ENCODE measurements at regions not wholly inside any gene's neighbourhood (a gene's known extent, or its start where the extent isn't known, plus 50 kb on each side); places are given as distances from the start of the nearest gene placed in this dataset.
"Not testable (repeated sequence)": the region's sequence is repeated elsewhere in the genome, so short reads cannot be mapped to it uniquely, and the experiment has no call there.

DNA sequence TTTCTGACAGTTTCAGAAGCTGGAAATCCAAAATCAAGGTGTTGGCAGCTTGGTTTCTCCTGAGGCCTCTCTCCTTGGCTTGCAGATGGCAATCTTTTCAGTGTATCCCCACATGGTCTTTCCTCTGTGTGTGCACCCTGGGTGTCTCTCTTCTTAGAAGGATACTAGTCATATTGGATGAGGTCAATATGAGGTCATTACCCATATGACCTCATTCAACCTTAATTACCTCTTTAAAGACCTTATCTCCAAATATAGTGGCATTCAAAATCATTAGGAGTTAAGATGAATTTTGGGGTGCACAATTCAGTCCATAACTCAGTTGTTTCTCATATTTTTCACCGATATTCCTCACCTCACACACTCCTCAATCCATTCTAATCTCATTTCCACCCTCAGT is 92.4 kb upstream of the TGM3 start:
- DNase-seq (ENCODE audit: low read depth, low spot score): no peak

DNA sequence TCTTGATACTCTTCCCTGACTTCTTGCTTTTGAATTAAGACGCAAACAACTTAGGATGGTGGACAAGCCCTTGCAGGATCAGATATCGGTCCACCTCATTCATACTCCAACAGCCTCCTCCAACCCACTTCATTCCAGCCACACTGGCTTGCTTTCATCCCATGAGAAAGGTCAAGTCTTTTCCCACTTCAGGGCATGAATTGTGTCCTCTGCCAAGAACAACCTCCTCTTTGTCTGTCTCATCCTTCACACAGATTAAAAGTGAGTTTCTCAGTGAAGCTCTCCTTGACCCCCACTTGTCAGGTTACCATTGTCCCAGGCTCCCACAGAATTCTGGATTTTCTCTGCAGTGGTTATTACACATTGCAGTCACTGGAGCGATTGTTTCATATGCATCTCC is 91.8 kb upstream of the TGM3 start:
- DNase-seq (ENCODE audit: low read depth, low spot score): no peak

DNA sequence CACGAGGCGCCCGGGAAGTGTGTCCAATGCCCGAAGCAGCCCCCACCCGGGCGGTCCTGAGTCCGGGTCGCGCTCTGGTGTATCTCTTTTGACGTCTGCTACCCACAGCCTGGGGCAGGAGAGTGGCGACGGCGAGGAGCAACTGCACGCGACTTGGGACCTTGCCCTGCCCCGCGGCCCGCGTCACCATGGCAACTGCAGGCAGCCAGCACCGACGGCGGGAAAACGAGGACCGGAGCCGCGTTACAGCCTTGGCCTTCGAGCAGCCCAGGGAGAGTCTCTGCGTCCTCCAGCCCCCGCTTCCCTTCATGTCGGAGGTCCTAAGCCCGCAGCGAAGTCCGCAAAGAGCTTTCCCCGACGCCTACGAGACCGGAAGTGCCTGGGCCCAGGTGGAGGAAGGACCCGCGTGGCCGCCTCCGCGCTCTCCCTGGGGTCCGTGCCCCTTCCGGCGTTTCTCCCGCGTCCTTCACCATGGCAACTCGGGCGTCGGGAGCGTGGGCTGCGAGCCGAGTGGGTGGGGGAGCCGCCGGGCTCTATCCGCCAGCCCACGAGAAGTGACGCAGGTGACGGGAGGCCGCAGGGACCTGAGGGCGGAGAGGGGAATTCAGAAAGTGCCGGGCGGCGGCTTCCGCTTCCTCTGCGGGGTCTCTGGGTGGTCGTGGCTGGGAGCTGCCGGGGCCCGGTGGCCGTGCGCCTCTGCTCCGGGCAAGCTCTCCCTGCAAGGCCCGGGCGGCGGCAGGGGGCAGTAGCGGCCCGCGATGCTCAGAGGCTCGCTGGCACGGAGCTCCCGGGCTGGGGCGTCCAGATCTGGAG is 88.6 kb upstream of the TGM3 start:
- peak; percentile 47 for DNase-seq (ENCODE audit: low read depth, low spot score)

DNA sequence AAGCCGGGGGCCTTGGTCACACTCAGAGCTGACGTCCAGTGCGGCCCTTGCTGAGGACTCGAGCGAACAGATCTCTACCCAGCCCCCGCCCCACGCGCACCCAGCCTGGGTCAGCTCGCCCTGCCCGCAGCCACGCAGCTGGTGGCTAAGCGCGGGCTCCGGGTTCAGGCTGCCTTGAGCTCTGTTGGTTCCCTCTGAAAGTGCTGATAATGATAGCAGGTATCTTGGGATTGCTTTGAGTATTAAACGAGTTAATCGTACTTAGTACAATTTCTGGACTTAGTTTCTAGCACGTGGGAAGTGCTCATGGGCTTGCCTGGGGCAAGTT is 88.1 kb upstream of the TGM3 start:
- DNase-seq (ENCODE audit: low read depth, low spot score): no peak

DNA sequence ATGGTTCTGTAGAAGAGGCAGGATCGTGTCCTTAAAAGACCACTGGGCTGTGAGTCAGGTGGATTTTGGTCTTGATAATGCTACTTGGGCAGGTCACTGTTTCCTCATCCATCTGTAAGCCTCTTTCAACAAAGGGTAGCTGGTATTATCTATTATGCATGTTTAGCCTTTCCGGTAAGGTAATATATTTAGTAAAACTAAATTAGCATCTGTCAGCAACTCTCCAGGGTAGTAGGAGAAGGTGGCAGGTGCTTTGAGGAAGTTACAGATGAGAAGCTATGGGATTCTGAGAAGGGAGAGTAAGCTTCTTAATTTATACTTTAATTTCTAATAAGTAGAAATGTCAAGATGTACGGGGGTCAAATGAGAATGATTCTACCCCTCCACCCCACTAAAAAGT is 86.9 kb upstream of the TGM3 start:
- DNase-seq (ENCODE audit: low read depth, low spot score): no peak

DNA sequence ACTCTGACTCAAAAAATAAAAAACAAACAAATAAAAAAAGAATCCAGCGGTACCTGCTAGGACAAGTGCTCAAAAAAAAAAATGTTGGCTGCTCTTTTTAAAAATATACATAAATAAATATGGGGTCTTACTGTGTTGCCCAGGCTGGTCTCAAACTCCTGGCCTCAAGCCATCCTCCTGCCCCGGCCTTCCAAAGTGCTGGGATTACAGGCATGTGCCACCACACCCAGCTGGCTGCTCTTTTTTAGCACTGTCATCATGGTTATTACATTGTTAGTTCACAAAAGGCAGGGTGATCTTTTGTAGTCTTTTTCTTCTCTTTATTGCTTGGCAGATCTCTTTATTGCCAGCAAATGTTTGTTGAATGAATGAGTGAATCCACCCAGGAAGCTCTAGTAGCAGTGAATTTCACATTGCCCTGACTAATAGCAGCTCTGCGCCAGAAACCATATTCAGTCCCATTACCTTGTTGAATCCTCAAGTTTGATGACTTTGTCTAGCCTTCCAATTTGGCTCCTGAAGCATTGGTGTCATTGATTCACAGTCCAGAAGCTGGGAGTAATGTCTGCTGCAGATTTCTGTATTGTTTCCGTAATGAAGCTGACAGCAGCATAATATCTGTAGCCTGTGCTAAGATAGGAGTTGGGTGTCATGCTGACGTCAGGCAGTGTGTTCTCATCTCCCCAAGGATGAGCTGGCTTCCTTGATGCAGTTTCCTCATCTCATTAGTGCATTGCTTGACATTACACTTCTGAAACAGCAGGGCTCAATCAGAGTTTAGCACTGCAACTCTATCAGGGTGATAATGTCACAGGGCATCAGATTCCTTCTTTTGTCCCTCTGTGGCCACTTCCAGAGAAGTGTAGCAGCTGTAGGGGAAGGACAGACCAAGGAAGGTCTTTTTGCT is 84.9 kb upstream of the TGM3 start:
- DNase-seq (ENCODE audit: low read depth, low spot score): no peak

DNA sequence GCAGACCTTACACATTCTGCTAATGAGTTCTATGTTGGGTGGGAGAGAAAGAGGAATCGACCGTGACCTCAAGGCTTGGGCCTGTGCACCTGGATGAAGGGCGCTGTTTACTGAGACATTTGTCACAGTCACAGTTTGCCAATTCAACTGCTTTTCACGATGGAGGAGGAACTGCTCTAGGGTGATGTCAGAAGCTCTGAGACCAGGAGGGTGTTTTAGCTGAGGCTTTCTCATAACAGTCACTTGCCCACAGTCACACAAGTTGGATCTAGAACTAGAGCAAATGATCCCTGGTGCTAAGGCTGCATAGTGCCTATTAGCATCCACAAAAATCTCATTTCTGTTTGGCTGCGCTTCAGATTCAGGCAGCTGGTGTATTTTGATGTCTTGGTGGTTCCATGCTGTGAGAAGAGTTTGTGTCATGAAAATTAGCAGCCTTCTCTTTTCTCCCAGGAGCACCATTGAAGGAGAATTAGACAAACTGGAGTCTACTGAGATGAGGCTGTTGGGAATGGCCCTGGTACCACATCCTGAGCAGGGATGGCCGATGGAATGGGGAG is 83.3 kb upstream of the TGM3 start:
- DNase-seq (ENCODE audit: low read depth, low spot score): no peak

DNA sequence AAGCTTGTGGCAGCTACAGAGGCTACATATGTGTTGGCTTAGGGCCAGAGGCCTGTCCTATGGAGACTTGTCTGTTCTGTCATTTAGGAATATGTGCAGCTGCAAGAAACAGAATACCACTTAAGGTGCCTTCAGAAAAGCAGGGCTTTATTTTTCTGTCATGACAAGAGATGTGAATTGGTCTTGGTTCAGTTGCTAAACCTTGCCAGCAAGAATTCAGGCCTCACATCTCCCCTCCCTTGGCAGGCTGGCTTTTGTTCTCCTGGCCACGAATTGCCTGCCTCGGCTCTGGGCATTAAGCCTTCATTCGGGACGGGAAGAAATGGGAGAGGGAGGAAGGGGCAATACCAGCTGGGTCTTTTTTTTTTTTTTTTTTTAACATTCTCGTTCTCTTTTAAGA is 82.4 kb upstream of the TGM3 start:
- no peak for DNase-seq (ENCODE audit: low read depth, low spot score)

DNA sequence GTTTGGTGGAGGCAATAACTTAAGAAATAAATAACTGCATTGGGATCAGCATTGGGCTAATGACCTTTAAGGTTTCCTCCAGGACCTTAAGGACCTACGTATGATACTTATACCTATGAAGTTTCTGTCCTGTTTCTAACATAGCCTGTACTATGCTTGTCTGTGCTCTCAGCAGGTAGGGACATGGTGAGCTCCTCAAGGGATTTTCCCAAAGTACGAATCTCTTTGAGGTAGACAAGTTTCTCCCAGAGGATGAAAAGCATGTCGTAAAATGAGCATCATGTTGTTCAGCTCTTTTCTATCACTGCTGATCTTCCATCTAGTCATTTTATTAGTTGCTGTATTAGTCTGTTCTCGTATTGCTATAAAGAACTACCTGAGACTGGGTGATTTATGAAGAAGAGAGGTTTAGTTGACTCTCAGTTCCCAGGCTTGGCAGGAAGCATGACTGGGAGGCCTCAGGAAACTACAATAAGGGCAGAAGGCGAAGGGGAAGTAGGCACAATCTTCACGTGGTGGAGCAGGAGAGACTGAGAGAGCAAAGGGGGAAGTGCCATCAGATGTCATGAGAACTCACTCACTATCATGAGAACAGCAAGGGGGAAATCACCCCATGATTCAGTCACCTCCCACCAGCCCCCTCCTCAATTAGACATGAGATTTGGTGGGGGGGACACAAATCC is 77.8 kb upstream of the TGM3 start:
- no peak for DNase-seq (ENCODE audit: low read depth, low spot score)

DNA sequence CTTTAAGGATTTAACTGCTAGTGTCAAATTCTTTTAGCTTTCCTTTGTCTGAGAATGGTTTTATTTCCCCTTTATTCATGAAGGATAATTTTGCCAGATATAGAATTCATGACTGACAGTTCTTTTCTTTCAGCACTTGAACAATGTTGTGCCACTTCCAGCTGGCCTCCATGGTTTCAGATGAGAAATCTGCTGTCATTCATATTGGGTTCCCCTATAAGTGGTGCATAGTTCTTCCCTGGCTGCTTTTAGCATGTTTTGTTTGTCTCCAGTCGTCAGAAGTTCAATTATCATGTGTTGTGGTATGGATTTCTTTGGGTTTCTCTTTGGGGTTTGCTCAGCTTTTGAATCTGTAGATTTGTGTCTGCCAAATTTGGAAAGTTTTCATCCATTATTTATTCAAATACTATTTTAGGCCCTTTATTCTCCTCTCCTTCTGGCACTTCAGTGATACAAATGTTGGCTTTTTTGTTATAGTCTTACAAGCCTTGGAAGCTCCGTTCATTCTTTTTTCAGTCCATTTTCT is 76.3 kb upstream of the TGM3 start:
- DNase-seq (ENCODE audit: low read depth, low spot score): no peak

DNA sequence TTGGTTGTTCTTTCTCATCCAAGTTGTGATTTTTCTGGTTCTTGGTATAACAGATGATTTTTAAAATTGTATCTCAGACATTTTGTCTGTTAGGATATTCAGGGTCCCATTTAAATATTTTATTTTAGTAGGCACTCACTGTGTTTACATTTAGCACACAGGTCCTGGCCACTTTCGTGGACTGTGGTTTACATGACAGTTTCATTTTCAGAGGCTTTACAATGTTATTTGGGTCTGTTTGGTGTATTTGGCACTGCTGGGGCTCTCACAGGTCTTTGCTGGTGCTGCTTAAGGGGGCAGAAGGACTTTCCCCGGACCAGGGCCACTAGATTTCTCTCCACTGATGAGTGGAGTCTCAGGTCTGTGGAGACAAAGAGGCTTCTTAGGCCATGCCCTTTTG is 75.5 kb upstream of the TGM3 start:
- no peak for DNase-seq (ENCODE audit: low read depth, low spot score)

DNA sequence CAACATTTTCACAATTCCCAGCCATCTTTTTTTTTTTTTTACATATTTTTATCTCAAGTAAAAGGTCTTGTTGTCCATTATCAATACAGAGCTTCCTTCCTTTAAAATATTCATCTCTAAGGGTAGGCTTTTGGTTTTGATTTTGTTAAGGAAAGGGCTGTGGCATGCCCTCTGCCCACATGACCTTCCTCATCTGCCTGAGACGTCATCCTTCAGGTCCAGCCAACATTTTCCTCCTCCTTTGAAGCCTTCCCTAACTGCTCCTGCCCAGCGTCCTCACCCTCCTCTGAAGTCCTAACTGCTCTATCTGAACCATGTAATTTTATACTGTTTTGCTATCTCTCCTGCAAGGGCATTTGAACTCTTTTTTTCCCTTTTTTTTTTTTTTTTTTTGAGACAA is 73.9 kb upstream of the TGM3 start:
- DNase-seq (ENCODE audit: low read depth, low spot score): no peak

DNA sequence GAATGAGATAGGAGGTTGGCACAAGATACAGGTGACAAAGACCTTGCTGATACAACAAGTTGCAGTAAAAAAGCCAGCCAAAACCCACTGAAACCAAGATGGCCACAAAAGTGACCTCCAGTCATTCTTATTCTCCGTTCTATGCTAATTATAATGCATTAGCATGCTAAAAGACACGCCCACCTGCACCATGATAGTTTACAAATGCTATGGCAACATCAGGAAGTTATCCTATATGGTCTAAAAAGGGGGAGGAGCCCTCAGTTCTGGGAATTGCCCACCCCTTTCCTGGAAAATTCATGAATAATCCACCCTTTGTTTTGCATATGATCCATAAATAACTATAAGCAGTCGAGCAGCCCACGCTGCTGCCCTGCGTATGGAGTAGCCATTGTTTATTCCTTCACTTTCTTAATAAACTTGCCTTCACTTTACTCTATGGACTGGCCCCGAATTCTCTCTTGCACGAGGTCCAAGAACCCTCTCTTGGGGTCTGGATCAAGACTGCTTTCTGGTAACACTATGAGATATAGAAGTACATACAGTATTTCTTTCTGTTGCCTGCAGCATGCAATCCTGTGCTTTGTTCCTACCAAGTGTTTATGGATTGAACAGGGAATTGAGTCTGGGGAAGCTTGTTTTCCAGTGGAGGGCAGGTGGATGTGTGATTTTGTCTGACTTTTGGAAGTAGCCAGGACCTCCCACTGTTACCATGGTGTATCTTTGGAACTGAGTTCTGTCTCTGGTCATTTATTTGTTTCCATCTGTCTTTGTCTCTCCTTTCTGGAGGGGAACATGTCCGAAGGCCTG is 72.0 kb upstream of the TGM3 start:
- DNase-seq (ENCODE audit: low read depth, low spot score): no peak

DNA sequence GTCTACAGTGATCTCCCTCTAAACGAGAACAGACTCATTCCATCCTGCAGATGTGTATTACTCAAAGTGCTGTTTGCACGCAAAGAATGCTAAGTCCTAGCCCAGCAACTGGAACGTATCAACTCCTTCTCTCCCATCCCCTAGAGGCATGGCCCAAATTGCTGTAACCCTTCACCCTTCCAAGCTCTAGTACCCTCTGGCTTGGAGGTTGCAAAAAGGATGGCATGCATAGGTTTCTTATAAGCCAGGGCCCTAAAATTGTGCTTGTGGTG is 71.5 kb upstream of the TGM3 start:
- no peak for DNase-seq (ENCODE audit: low read depth, low spot score)

DNA sequence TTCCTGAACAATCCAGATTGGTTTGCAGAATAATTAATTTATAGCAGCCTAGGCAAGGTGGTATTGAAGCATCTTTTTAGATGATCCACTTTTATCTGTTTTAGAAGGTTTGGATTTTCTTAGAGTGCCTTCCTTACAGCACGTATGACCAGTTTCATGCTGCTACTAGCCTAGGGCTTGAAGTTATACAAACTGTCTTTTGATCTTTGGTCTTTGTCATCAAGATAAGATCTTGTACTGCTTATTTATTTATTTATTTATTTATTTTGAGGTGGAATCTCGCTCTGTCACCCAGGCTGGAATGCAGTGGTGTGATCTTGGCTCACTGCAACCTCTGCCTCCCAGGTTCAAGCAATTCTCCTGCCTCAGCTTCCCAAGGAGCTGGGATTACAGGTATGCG is 68.5 kb upstream of the TGM3 start:
- DNase-seq (ENCODE audit: low read depth, low spot score): not testable (repeated sequence)

DNA sequence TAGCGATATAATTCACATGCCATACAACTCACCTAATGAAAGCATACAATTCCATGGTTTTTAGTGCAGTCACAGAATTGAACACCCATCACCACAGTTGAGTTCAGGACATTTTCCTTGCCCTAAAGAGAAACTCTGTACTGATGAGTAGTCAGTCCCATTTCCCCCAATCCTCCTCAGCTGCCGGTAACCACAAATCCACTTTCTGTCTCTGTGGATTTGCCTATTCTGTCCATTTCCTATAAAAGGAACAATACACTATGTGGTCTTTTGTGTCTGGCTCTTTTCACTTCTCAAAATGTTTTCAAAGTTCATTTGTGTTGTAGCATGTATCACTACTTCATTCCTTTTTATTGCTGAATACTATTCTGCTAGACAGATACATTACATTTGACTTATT is 67.9 kb upstream of the TGM3 start:
- DNase-seq (ENCODE audit: low read depth, low spot score): no peak

DNA sequence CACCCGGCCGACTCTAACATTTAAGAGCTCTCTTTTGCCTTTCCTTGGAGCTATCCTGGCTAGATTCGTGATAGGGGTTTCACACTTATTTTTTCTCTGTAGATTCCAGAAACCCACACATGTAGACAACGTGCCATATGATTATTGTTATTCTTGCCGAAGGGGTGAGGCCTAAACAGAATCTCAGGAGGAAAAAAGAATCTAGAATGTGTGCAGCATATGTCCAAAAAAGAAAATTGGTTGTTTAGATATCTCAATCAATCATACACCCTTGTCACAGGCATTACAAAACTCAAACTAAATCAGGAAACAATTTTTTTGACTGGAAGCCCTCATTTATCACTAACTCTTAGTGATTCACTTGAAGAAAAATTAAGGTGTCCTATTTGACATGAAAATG is 66.9 kb upstream of the TGM3 start:
- DNase-seq (ENCODE audit: low read depth, low spot score): no peak

DNA sequence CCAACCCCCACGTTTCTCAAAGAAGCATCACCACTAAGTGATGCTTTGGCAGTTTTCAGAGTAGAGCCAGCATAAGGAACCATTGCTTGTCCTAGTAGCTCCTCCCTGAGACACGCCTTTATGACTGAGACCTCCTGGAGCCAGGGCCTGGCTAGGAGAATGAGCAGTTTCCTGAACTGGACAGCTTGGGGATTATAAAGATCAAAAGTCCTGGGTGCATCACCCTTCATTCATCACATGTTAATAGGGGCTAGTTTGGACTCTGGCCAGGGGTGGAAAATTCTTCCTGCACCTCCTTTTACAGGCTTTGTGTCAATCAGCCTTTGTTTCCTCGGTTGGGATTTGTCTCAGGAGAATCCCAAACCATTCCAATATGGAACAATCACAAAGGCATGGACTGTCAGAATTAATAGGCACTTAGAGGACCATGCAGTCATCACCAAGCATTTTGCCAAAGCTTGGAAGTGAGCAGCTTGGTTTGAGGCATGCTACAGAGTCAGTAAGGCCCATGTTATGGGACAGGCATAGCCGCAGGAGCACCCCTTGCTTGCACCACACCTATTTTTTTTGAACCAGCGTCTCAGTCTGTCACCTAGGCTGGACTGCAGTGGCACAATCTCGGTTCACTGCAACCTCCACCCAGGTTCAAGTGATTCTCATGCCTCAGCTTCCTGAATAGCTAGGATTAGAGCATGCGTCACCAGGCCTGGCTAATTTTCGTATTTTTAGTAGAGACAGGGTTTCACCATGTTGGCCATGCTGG is 64.9 kb upstream of the TGM3 start:
- no peak for DNase-seq (ENCODE audit: low read depth, low spot score)

DNA sequence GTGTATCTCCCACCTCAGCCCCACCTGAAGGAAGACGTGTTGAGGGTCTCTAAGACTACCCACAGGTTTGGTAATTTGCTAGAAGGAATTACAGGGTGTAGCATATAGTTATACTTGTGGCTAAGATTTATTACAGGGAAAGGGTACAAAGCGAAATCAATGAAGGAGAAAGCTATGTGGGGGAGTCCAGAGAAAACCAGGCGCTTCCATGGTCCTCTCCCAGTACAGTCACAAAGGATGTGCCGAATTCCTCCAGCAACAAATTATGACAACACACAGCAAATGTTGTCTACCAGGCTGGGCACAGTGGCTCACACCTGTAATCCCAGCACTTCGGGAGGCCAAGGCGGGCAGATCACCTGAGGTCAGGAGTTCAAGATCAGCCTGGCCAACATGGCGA is 64.1 kb upstream of the TGM3 start:
- DNase-seq (ENCODE audit: low read depth, low spot score): no peak

DNA sequence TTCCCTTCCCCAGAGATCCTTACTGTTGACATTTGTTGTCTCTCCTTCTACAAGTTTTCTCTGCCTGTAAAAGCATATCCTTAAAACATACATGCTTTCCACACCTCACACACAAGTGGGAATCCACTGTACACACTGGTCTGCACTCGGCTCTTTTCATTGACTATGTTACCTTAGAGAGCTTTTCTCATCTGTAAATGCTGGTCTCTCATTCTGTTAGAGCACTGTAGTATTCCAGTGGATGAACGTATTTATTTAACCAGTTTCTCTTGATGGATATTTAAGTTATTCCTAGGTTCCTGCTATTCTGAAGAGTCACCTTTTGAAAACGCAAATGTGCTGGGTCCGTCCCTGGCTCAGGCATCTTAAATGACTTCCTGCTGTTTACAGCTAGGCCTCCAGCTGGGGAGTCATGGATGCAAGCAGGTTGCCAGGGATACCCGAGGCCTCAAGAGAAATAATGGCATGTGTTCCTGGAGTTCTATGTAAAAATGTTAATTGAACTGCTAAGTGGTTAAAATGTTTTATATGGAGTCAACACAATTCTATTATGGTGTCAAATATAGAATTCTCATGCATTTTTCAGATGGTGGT is 61.1 kb upstream of the TGM3 start:
- no peak for DNase-seq (ENCODE audit: low read depth, low spot score)

All from activated naive CD8-positive, alpha-beta T cell treated with anti-CD3 and anti-CD28 coated beads, Interleukin-2, amount 50 U/mL, for 16 hours (primary cell).